ENCODE measurements at regions not wholly inside any gene's neighbourhood (a gene's known extent, or its start where the extent isn't known, plus 50 kb on each side); places are given as distances from the start of the nearest gene placed in this dataset.

GRCh38 chr12:105960319-105961083, 178.3 kb downstream of the NUAK1 start:
- TF ChIP-seq CTCF (IDR thresholded peaks at IDR 0.05; ENCODE audit: low read depth, low read length, missing control alignments) = no peak
- no peak overlapping the region for H3K4me3 ChIP-seq (replicated peaks; ENCODE audit: low read depth, low read length)
- DNase-seq (ENCODE audit: extremely low read depth, low read depth) = no peak

- H3K4me3 ChIP-seq (replicated peaks; ENCODE audit: low read depth, low read length) = no peak overlapping the region
- DNase-seq (ENCODE audit: extremely low read depth, low read depth) = no peak
- no peak for TF ChIP-seq CTCF (IDR thresholded peaks at IDR 0.05; ENCODE audit: low read depth, low read length, missing control alignments)
Measured at GRCh38 chr12:105961821-105962671, 176.7 kb downstream of the NUAK1 start.

- H3K4me3 ChIP-seq (replicated peaks; ENCODE audit: low read depth, low read length) = no peak overlapping the region
- no peak for DNase-seq (ENCODE audit: extremely low read depth, low read depth)
- TF ChIP-seq CTCF (IDR thresholded peaks at IDR 0.05; ENCODE audit: low read depth, low read length, missing control alignments) = no peak
Measured at GRCh38 chr12:105967038-105967776, 171.5 kb downstream of the NUAK1 start.

- H3K4me3 ChIP-seq (replicated peaks; ENCODE audit: low read depth, low read length) = no peak overlapping the region
- TF ChIP-seq CTCF (IDR thresholded peaks at IDR 0.05; ENCODE audit: low read depth, low read length, missing control alignments) = no peak
- DNase-seq (ENCODE audit: extremely low read depth, low read depth) = no peak
Measured at GRCh38 chr12:105968025-105968424, 170.7 kb downstream of the NUAK1 start.

- no peak for DNase-seq (ENCODE audit: extremely low read depth, low read depth)
- H3K4me3 ChIP-seq (replicated peaks; ENCODE audit: low read depth, low read length) = no peak overlapping the region
- TF ChIP-seq CTCF (IDR thresholded peaks at IDR 0.05; ENCODE audit: low read depth, low read length, missing control alignments) = no peak
Measured at GRCh38 chr12:105970885-105971284, 167.9 kb downstream of the NUAK1 start.

GRCh38 chr12:105974738-105975137, 164.0 kb downstream of the NUAK1 start:
- H3K4me3 ChIP-seq (replicated peaks; ENCODE audit: low read depth, low read length) = no peak overlapping the region
- no peak for DNase-seq (ENCODE audit: extremely low read depth, low read depth)
- no peak for TF ChIP-seq CTCF (IDR thresholded peaks at IDR 0.05; ENCODE audit: low read depth, low read length, missing control alignments)
